ENCODE measurements at regions not wholly inside any gene's neighbourhood (a gene's known extent, or its start where the extent isn't known, plus 50 kb on each side); places are given as distances from the start of the nearest gene placed in this dataset.

GRCh38 chr4:1532549-1533395 is 126.5 kb upstream of the NKX1-1 start:
- BruUV-seq (replicated peaks): no TSS peak
- DNase-seq (ENCODE audit: low spot score): no peak
- CTCF ChIA-PET: no interaction called here
- intact Hi-C loops (cut with micrococcal nuclease; ENCODE audit: unreplicated experiment): no loop called here
- peaks cover 16% of the 10 kb centered on the region for H3K4me1 ChIP-seq (ENCODE audit: insufficient read depth, low read length, poor library complexity, severe bottlenecking)
- POLR2A ChIA-PET (ENCODE audit: low non-redundant PET): no interaction called here
- H3K9me3 ChIP-seq (ENCODE audit: low read depth, low read length, poor library complexity, severe bottlenecking): no peaks in the 10 kb centered on the region
- H3K36me3 ChIP-seq (ENCODE audit: insufficient read depth, low read length, poor library complexity, severe bottlenecking): no peaks in the 10 kb centered on the region
- H3K27ac ChIP-seq (ENCODE audit: low read depth, low read length, poor library complexity, severe bottlenecking): no peak overlapping the region
- TF ChIP-seq, protein P1, sequence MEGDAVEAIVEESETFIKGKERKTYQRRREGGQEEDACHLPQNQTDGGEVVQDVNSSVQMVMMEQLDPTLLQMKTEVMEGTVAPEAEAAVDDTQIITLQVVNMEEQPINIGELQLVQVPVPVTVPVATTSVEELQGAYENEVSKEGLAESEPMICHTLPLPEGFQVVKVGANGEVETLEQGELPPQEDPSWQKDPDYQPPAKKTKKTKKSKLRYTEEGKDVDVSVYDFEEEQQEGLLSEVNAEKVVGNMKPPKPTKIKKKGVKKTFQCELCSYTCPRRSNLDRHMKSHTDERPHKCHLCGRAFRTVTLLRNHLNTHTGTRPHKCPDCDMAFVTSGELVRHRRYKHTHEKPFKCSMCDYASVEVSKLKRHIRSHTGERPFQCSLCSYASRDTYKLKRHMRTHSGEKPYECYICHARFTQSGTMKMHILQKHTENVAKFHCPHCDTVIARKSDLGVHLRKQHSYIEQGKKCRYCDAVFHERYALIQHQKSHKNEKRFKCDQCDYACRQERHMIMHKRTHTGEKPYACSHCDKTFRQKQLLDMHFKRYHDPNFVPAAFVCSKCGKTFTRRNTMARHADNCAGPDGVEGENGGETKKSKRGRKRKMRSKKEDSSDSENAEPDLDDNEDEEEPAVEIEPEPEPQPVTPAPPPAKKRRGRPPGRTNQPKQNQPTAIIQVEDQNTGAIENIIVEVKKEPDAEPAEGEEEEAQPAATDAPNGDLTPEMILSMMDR (conservative IDR thresholded peaks at IDR 0.05; ENCODE audit: low read depth, low read length): no peak
- no peak for TF ChIP-seq EZH2 (IDR thresholded peaks at IDR 0.05; ENCODE audit: borderline replicate concordance, low read depth, low read length, poor library complexity, severe bottlenecking)
- H3K4me3 ChIP-seq (ENCODE audit: low read depth, low read length, poor library complexity, severe bottlenecking): no peak overlapping the region
- H3K27me3 ChIP-seq (replicated peaks; ENCODE audit: insufficient read depth, low read depth, low read length, poor library complexity): peaks cover 54% of the 10 kb centered on the region

DNA sequence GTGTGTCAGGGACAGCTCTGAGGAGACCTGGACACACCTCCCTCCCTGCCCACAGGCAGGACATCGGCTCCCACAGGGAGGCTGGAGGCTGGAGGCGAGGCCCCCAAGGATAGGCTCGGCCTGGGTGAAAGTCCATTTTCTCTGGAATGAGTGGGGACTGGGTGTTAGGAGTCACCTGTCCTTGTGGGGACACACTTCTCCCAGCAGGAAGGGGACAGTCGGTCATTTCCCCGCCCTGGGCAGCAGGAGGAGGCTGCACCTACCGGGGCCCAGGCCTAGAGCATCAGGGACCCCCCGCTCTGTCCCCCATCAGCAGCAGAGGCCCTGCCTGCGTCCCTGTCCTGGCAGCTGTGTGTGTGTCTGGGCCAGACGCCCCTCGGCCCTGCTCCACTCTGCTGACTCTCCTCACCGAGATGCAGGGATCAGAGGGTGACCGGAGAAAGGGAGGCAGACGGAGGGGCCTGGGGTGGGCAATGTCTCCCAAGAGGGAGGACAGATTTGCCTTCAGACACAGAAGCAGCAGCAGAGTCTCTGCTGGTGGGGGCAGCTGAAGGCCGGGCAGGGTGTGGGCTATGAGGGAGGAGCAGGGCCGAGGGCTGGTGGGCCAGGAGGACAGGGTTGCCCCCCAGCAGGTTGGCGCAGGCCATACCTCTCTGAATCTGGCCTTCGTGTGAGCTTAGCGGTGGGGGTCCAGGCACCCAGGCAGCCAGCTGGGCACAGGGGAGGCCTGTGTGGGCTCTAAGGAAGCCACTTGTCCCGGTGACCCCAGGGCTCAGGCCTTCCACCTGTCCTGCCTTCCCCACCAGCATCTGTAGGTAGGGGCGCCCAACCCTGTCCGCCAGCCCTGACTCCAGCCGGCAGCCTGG is 125.7 kb upstream of the NKX1-1 start:
- CTCF ChIA-PET: no interaction called here
- Histone ChIP-seq H3K9me3 (ENCODE audit: low read depth, low read length, poor library complexity, severe bottlenecking) (no peaks in the 10 kb centered on the region), H3K27me3 (replicated peaks; ENCODE audit: insufficient read depth, low read depth, low read length, poor library complexity) (peaks cover 62% of the 10 kb centered on the region), H3K27ac (ENCODE audit: low read depth, low read length, poor library complexity, severe bottlenecking) (no peak overlapping the region), H3K4me3 (ENCODE audit: low read depth, low read length, poor library complexity, severe bottlenecking) (no peak overlapping the region), H3K36me3 (ENCODE audit: insufficient read depth, low read length, poor library complexity, severe bottlenecking) (no peaks in the 10 kb centered on the region), H3K4me1 (ENCODE audit: insufficient read depth, low read length, poor library complexity, severe bottlenecking) (peaks cover 16% of the 10 kb centered on the region)
- POLR2A ChIA-PET (ENCODE audit: low non-redundant PET): no interaction called here
- intact Hi-C loops (cut with micrococcal nuclease; ENCODE audit: unreplicated experiment): no loop called here
- BruUV-seq (replicated peaks): no TSS peak
- DNase-seq (ENCODE audit: low spot score): no peak
- TF ChIP-seq, protein P1 (conservative IDR thresholded peaks at IDR 0.05; ENCODE audit: low read depth, low read length): no peak
- TF ChIP-seq EZH2 (IDR thresholded peaks at IDR 0.05; ENCODE audit: borderline replicate concordance, low read depth, low read length, poor library complexity, severe bottlenecking): no peak

DNA sequence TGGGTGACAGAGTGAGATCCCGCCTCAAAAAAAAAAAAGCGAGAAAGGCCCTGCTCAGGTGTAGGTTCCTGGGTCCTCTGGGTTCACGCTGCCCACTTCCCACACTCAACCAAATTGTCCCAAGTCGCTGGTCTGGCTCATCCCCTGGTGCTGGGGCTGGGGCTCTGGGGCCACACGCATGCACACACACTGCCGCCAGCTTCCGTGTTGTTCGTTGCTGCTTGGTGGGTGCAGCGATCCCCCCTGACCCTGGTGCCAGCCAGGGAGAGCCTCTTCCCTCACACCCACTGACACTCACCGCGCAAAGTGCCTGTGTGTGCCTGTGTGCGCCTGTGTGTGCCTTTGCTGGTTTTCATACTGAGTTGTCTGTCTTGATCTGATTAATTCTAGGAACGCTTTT is 124.1 kb upstream of the NKX1-1 start:
- POLR2A ChIA-PET (ENCODE audit: low non-redundant PET): no interaction called here
- DNase-seq (ENCODE audit: low spot score): no peak
- peaks cover 75% of the 10 kb centered on the region for H3K27me3 ChIP-seq (replicated peaks; ENCODE audit: insufficient read depth, low read depth, low read length, poor library complexity)
- no peak overlapping the region for H3K4me3 ChIP-seq (ENCODE audit: low read depth, low read length, poor library complexity, severe bottlenecking)
- H3K9me3 ChIP-seq (ENCODE audit: low read depth, low read length, poor library complexity, severe bottlenecking): no peaks in the 10 kb centered on the region
- H3K36me3 ChIP-seq (ENCODE audit: insufficient read depth, low read length, poor library complexity, severe bottlenecking): no peaks in the 10 kb centered on the region
- H3K4me1 ChIP-seq (ENCODE audit: insufficient read depth, low read length, poor library complexity, severe bottlenecking): peaks cover 16% of the 10 kb centered on the region
- CTCF ChIA-PET: no interaction called here
- intact Hi-C loops (cut with micrococcal nuclease; ENCODE audit: unreplicated experiment): no loop called here
- H3K27ac ChIP-seq (ENCODE audit: low read depth, low read length, poor library complexity, severe bottlenecking): no peak overlapping the region
- TF ChIP-seq, protein P1 (conservative IDR thresholded peaks at IDR 0.05; ENCODE audit: low read depth, low read length): no peak
- no peak for TF ChIP-seq EZH2 (IDR thresholded peaks at IDR 0.05; ENCODE audit: borderline replicate concordance, low read depth, low read length, poor library complexity, severe bottlenecking)
- BruUV-seq (replicated peaks): no TSS peak

Data from A673 (cell line).